ENCODE measurements at regions not wholly inside any gene's neighbourhood (a gene's known extent, or its start where the extent isn't known, plus 50 kb on each side); places are given as distances from the start of the nearest gene placed in this dataset.

GRCh38 chr13:39186205-39186875, 148.1 kb downstream of the NHLRC3 start:
- H3K36me3 Mint-ChIP-seq (ENCODE audit: low read depth), result no peaks in the 10 kb centered on the region
- H3K27ac Mint-ChIP-seq, result no peak overlapping the region
- H3K4me1 Mint-ChIP-seq (ENCODE audit: low read depth), result no peaks in the 10 kb centered on the region
- intact Hi-C loops (cut with micrococcal nuclease), result no loop called here
- H3K9me3 Mint-ChIP-seq, result no peaks in the 10 kb centered on the region
- H3K4me3 Mint-ChIP-seq, result no peak overlapping the region
- H3K27me3 Mint-ChIP-seq (ENCODE audit: insufficient read depth), result peaks cover 11% of the 10 kb centered on the region
- no peak for DNase-seq (ENCODE audit: low spot score)

- DNase-seq (ENCODE audit: low spot score), result no peak
- Mint-ChIP-seq H3K27ac (no peak overlapping the region), H3K4me1 (ENCODE audit: low read depth) (no peaks in the 10 kb centered on the region), H3K27me3 (ENCODE audit: insufficient read depth) (peaks cover 9% of the 10 kb centered on the region), H3K36me3 (ENCODE audit: low read depth) (no peaks in the 10 kb centered on the region), H3K4me3 (no peak overlapping the region), H3K9me3 (no peaks in the 10 kb centered on the region)
- intact Hi-C loops (cut with micrococcal nuclease), result no loop called here
Observed at GRCh38 chr13:39189778-39190177, 151.5 kb downstream of the NHLRC3 start.

- H3K4me3 Mint-ChIP-seq, result no peak overlapping the region
- no peaks in the 10 kb centered on the region for H3K36me3 Mint-ChIP-seq (ENCODE audit: low read depth)
- DNase-seq (ENCODE audit: low spot score), result no peak
- H3K27ac Mint-ChIP-seq, result peak overlapping the region; percentile 59
- H3K4me1 Mint-ChIP-seq (ENCODE audit: low read depth), result peaks cover 13% of the 10 kb centered on the region
- H3K9me3 Mint-ChIP-seq, result no peaks in the 10 kb centered on the region
- no peaks in the 10 kb centered on the region for H3K27me3 Mint-ChIP-seq (ENCODE audit: insufficient read depth)
- intact Hi-C loops (cut with micrococcal nuclease), result loop anchor here (1.0 to 2.0 kb wide), 5 partner anchors 49 to 158 kb away; partner anchors contain the start of genes NHLRC3 and PROSER1
Observed at GRCh38 chr13:39196965-39197646, 158.8 kb downstream of the NHLRC3 start.

GRCh38 chr13:39197647-39198007, 159.4 kb downstream of the NHLRC3 start:
- intact Hi-C loops (cut with micrococcal nuclease), result loop anchor here (1.0 to 2.0 kb wide), 5 partner anchors 49 to 159 kb away; partner anchors contain the start of genes NHLRC3 and PROSER1
- DNase-seq (ENCODE audit: low spot score), result no peak

GRCh38 chr13:39200249-39200910, 162.1 kb downstream of the NHLRC3 start:
- no peaks in the 10 kb centered on the region for H3K36me3 Mint-ChIP-seq (ENCODE audit: low read depth)
- no peak for DNase-seq (ENCODE audit: low spot score)
- H3K4me1 Mint-ChIP-seq (ENCODE audit: low read depth), result peaks cover 13% of the 10 kb centered on the region
- no peaks in the 10 kb centered on the region for H3K9me3 Mint-ChIP-seq
- peaks cover 2% of the 10 kb centered on the region for H3K27me3 Mint-ChIP-seq (ENCODE audit: insufficient read depth)
- H3K4me3 Mint-ChIP-seq, result no peak overlapping the region
- H3K27ac Mint-ChIP-seq, result no peak overlapping the region
- intact Hi-C loops (cut with micrococcal nuclease), result no loop called here

More at GRCh38 chr13:39197647-39198007, 159.4 kb downstream of the NHLRC3 start:
- Mint-ChIP-seq H3K4me3 (no peak overlapping the region), H3K27ac (peak overlapping the region; percentile 41), H3K9me3 (no peaks in the 10 kb centered on the region), H3K36me3 (ENCODE audit: low read depth) (no peaks in the 10 kb centered on the region), H3K27me3 (ENCODE audit: insufficient read depth) (no peaks in the 10 kb centered on the region), H3K4me1 (ENCODE audit: low read depth) (peaks cover 13% of the 10 kb centered on the region)

GRCh38 chr13:39201180-39201579, 162.9 kb downstream of the NHLRC3 start:
- Mint-ChIP-seq H3K4me1 (ENCODE audit: low read depth) (peaks cover 13% of the 10 kb centered on the region), H3K9me3 (no peaks in the 10 kb centered on the region), H3K27me3 (ENCODE audit: insufficient read depth) (peaks cover 2% of the 10 kb centered on the region), H3K27ac (no peak overlapping the region), H3K4me3 (no peak overlapping the region), H3K36me3 (ENCODE audit: low read depth) (no peaks in the 10 kb centered on the region)
- DNase-seq (ENCODE audit: low spot score), result no peak
- intact Hi-C loops (cut with micrococcal nuclease), result no loop called here

- H3K36me3 Mint-ChIP-seq (ENCODE audit: low read depth), result no peaks in the 10 kb centered on the region
- H3K27me3 Mint-ChIP-seq (ENCODE audit: insufficient read depth), result peaks cover 2% of the 10 kb centered on the region
- DNase-seq (ENCODE audit: low spot score), result no peak
- no peak overlapping the region for H3K27ac Mint-ChIP-seq
- H3K4me3 Mint-ChIP-seq, result no peak overlapping the region
- peaks cover 1% of the 10 kb centered on the region for H3K4me1 Mint-ChIP-seq (ENCODE audit: low read depth)
- intact Hi-C loops (cut with micrococcal nuclease), result no loop called here
- H3K9me3 Mint-ChIP-seq, result no peaks in the 10 kb centered on the region
Observed at GRCh38 chr13:39202746-39203145, 164.5 kb downstream of the NHLRC3 start.

- H3K36me3 Mint-ChIP-seq (ENCODE audit: low read depth), result no peaks in the 10 kb centered on the region
- intact Hi-C loops (cut with micrococcal nuclease), result no loop called here
- H3K4me1 Mint-ChIP-seq (ENCODE audit: low read depth), result no peaks in the 10 kb centered on the region
- peaks cover 7% of the 10 kb centered on the region for H3K27me3 Mint-ChIP-seq (ENCODE audit: insufficient read depth)
- H3K27ac Mint-ChIP-seq, result no peak overlapping the region
- H3K4me3 Mint-ChIP-seq, result no peak overlapping the region
- no peaks in the 10 kb centered on the region for H3K9me3 Mint-ChIP-seq
- no peak for DNase-seq (ENCODE audit: low spot score)
Observed at GRCh38 chr13:39208636-39209035, 170.4 kb downstream of the NHLRC3 start.

GRCh38 chr13:39209731-39210531, 171.7 kb downstream of the NHLRC3 start:
- H3K36me3 Mint-ChIP-seq (ENCODE audit: low read depth), result no peaks in the 10 kb centered on the region
- no peak for DNase-seq (ENCODE audit: low spot score)
- H3K9me3 Mint-ChIP-seq, result no peaks in the 10 kb centered on the region
- H3K4me1 Mint-ChIP-seq (ENCODE audit: low read depth), result no peaks in the 10 kb centered on the region
- no peak overlapping the region for H3K4me3 Mint-ChIP-seq
- no peak overlapping the region for H3K27ac Mint-ChIP-seq
- intact Hi-C loops (cut with micrococcal nuclease), result no loop called here
- H3K27me3 Mint-ChIP-seq (ENCODE audit: insufficient read depth), result peaks cover 5% of the 10 kb centered on the region

GRCh38 chr13:39210961-39211534, 172.8 kb downstream of the NHLRC3 start:
- no peaks in the 10 kb centered on the region for H3K36me3 Mint-ChIP-seq (ENCODE audit: low read depth)

GRCh38 chr13:39215971-39216370, 177.7 kb downstream of the NHLRC3 start:
- Mint-ChIP-seq H3K27ac (no peak overlapping the region), H3K36me3 (ENCODE audit: low read depth) (no peaks in the 10 kb centered on the region), H3K4me3 (no peak overlapping the region), H3K4me1 (ENCODE audit: low read depth) (no peaks in the 10 kb centered on the region), H3K27me3 (ENCODE audit: insufficient read depth) (peaks cover 4% of the 10 kb centered on the region), H3K9me3 (no peaks in the 10 kb centered on the region)
- no peak for DNase-seq (ENCODE audit: low spot score)
- intact Hi-C loops (cut with micrococcal nuclease), result no loop called here

More at GRCh38 chr13:39210961-39211534, 172.8 kb downstream of the NHLRC3 start:
- Mint-ChIP-seq H3K4me3 (no peak overlapping the region), H3K9me3 (no peaks in the 10 kb centered on the region), H3K27me3 (ENCODE audit: insufficient read depth) (peaks cover 8% of the 10 kb centered on the region), H3K27ac (no peak overlapping the region), H3K4me1 (ENCODE audit: low read depth) (no peaks in the 10 kb centered on the region)
- DNase-seq (ENCODE audit: low spot score), result no peak
- intact Hi-C loops (cut with micrococcal nuclease), result no loop called here

GRCh38 chr13:39217471-39217870, 179.2 kb downstream of the NHLRC3 start:
- Mint-ChIP-seq H3K4me3 (no peak overlapping the region), H3K27me3 (ENCODE audit: insufficient read depth) (peaks cover 3% of the 10 kb centered on the region), H3K27ac (no peak overlapping the region), H3K36me3 (ENCODE audit: low read depth) (no peaks in the 10 kb centered on the region), H3K4me1 (ENCODE audit: low read depth) (no peaks in the 10 kb centered on the region), H3K9me3 (no peaks in the 10 kb centered on the region)
- no peak for DNase-seq (ENCODE audit: low spot score)
- intact Hi-C loops (cut with micrococcal nuclease), result no loop called here
